HepG2 (cell line): ENCODE measurements at regions not wholly inside any gene's neighbourhood (a gene's known extent, or its start where the extent isn't known, plus 50 kb on each side); places are given as distances from the start of the nearest gene placed in this dataset.

Experiments used
- ASH2L ChIP-seq: fragments of 300-600, 200-600 bp; sonication (generic); IDR thresholded peaks from 2 replicates; pipeline ENCODE4 v1.7.0; 2017; ENCODE audit warnings: low read depth, mild to moderate bottlenecking, moderate library complexity, mixed read lengths, low read length; ENCODE audit not compliant: insufficient read length
- ELF3 ChIP-seq: IDR thresholded peaks from 2 replicates; pipeline ENCODE4 v1.6.1; 2016; ENCODE audit warnings: missing genetic modification reagents, missing compliant biosample characterization
- ESRRA ChIP-seq: sonication (generic); formaldehyde crosslinking; IDR thresholded peaks from 2 replicates; pipeline ENCODE4 v1.5.1; 2020; ENCODE audit warnings: mild to moderate bottlenecking, low read depth, missing genetic modification reagents
- FOXA3 ChIP-seq: IDR thresholded peaks from 2 replicates; pipeline ENCODE4 v1.6.1; 2016; ENCODE audit warnings: missing genetic modification reagents, missing compliant biosample characterization
- GABPA ChIP-seq, 2 experiments: IDR thresholded peaks; 2 replicates each; pipeline ENCODE4 v1.6.1; 2011 to 2016; ENCODE audit warnings: low read depth in 2 of 2, low read length in 1 of 2, missing biosample characterization in 1 of 2, missing genetic modification characterization in 1 of 2
- HINFP ChIP-seq: sonication (generic); formaldehyde crosslinking; IDR thresholded peaks from 2 replicates; pipeline ENCODE4 v1.4.0; 2020; ENCODE audit warnings: low read depth, mild to moderate bottlenecking, missing genetic modification reagents
- HOXD1 ChIP-seq: sonication (generic); formaldehyde crosslinking; IDR thresholded peaks from 2 replicates; pipeline ENCODE4 v1.5.0; 2020; ENCODE audit warnings: missing genetic modification reagents
- MED1 ChIP-seq: sonication (generic); formaldehyde crosslinking; IDR thresholded peaks from 2 replicates; pipeline ENCODE4 v1.4.0; 2020; ENCODE audit warnings: missing genetic modification reagents
- MEF2D ChIP-seq: sonication (generic); formaldehyde crosslinking; IDR thresholded peaks from 2 replicates; pipeline ENCODE4 v1.5.1; 2020; ENCODE audit warnings: mild to moderate bottlenecking, missing genetic modification reagents
- MNT ChIP-seq: fragments of 450-650 bp; IDR thresholded peaks from 2 replicates; pipeline ENCODE4 v1.6.1; 2016
- NCOR1 ChIP-seq: fragments of 200-600 bp; sonication (generic); IDR thresholded peaks from 2 replicates; pipeline ENCODE4 v1.7.0; 2017; ENCODE audit warnings: antibody characterized with exemption, low read length, borderline replicate concordance
- NR2F6 ChIP-seq, 2 experiments: IDR thresholded peaks; 2 replicates each; pipeline ENCODE4 v1.6.1; 2016; ENCODE audit warnings: antibody characterized with exemption in 1 of 2, mild to moderate bottlenecking in 1 of 2
- TBL1XR1 ChIP-seq: fragments of 150-350 bp; IDR thresholded peaks from 2 replicates; pipeline ENCODE4 v1.6.1; 2014; ENCODE audit warnings: borderline replicate concordance, low read length; ENCODE audit not compliant: partially characterized antibody
- TFAP4 ChIP-seq: sonication (generic); IDR thresholded peaks from 2 replicates; pipeline ENCODE4 v1.6.1; 2016; ENCODE audit warnings: low read depth, borderline replicate concordance
- YEATS4 ChIP-seq: sonication (generic); formaldehyde crosslinking; IDR thresholded peaks from 2 replicates; pipeline ENCODE4 v1.4.0; 2020; ENCODE audit warnings: missing genetic modification reagents, borderline replicate concordance
- ZBTB42 ChIP-seq: sonication (generic); formaldehyde crosslinking; IDR thresholded peaks from 2 replicates; pipeline ENCODE4 v1.5.0; 2020; ENCODE audit warnings: mild to moderate bottlenecking, missing genetic modification reagents
- ZKSCAN8 ChIP-seq: IDR thresholded peaks from 2 replicates; pipeline ENCODE4 v1.6.1; 2016; ENCODE audit warnings: borderline replicate concordance, missing genetic modification reagents, missing compliant biosample characterization
- ZMYM4 ChIP-seq: sonication (generic); formaldehyde crosslinking; IDR thresholded peaks from 2 replicates; pipeline ENCODE4 v1.8.1; 2023; ENCODE audit warnings: mild to moderate bottlenecking, missing genetic modification reagents
- ZNF331 ChIP-seq: sonication (generic); formaldehyde crosslinking; IDR thresholded peaks from 2 replicates; pipeline ENCODE4 v1.4.0; 2020; ENCODE audit warnings: missing genetic modification reagents
- ZNF430 ChIP-seq: sonication (generic); formaldehyde crosslinking; IDR thresholded peaks from 2 replicates; pipeline ENCODE4 v1.9.0; 2021; ENCODE audit warnings: mild to moderate bottlenecking, missing genetic modification reagents
- ZNF589 ChIP-seq: sonication (generic); formaldehyde crosslinking; conservative IDR thresholded peaks from 2 replicates; pipeline ENCODE4 v1.8.0; 2022; ENCODE audit warnings: mild to moderate bottlenecking, moderate library complexity, missing genetic modification reagents
- TF ChIP-seq, protein P1 (sequence below): sonication (generic); formaldehyde crosslinking; IDR thresholded peaks from 2 replicates; pipeline ENCODE4 v1.9.0; 2021; ENCODE audit warnings: missing genetic modification reagents, mild to moderate bottlenecking, borderline replicate concordance
- TF ChIP-seq, protein P2 (sequence below): sonication (generic); formaldehyde crosslinking; IDR thresholded peaks from 2 replicates; pipeline ENCODE4 v1.5.0; 2020; ENCODE audit warnings: missing genetic modification reagents

DNA sequence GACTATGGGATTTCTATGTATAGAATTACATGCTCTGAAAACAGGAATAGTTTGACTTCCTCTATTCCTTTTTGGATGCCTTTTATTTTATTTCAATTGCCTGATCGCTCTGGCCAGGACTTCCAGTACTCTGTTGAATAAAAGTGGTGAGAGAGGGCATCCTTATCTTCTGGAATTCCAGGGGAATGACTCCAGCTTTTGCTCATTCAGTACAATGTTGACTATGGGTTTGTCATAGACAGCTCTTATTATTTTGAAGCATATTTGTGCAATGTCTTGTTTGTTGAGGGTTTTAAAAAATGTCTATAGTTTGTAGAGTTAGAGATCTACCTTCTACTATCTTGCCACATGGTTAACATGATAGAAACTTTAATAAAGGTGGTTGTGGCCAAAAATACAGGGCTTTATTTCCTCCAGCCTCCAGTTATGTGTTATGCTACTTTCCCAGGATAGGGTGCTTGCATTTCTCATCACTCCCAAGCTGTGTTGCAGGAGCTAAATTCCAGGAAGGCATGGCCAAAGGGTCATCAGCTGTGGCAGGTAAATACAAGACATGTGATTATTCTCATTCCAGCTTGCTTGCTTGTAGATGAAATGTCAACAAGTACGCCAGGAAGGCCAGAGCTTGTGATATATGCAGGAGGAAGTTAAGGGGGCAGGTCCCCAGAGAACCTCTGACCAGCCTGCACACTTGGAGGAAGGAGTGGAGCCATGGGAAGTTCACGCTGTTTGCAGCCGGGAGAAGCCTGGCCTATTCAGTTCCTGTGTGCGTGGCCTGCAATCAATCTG, 142.4 kb upstream of the CPXCR1 start (continued):
- peak; percentile 100 for TF ChIP-seq TFAP4
- 0 out of 2 replicates have a peak, but pooled peaks have one; percentile 66 for TF ChIP-seq HOXD1 (CRISPR knock-in tag)
- TF ChIP-seq NCOR1 = peak; percentile 54; the same call in 1 of the 2 replicates
- TF ChIP-seq MEF2D (CRISPR knock-in tag) = peak; percentile 88
- no peak for TF ChIP-seq HINFP
- TF ChIP-seq MNT = peak; percentile 86
- TF ChIP-seq ASH2L = peak; percentile 85
- no peak; the same call in 1 of the 2 replicates for TF ChIP-seq ZNF430 (CRISPR knock-in tag)
- TF ChIP-seq TBL1XR1 = peak; percentile 67
- TF ChIP-seq ZMYM4 (CRISPR knock-in tag) = peak; percentile 98
- peak; percentile 91 for TF ChIP-seq NR2F6 (IDR thresholded peaks at IDR 0.05)
- peak; percentile 86 for TF ChIP-seq NR2F6 (CRISPR knock-in tag; IDR thresholded peaks at IDR 0.05)
- TF ChIP-seq, protein P1, sequence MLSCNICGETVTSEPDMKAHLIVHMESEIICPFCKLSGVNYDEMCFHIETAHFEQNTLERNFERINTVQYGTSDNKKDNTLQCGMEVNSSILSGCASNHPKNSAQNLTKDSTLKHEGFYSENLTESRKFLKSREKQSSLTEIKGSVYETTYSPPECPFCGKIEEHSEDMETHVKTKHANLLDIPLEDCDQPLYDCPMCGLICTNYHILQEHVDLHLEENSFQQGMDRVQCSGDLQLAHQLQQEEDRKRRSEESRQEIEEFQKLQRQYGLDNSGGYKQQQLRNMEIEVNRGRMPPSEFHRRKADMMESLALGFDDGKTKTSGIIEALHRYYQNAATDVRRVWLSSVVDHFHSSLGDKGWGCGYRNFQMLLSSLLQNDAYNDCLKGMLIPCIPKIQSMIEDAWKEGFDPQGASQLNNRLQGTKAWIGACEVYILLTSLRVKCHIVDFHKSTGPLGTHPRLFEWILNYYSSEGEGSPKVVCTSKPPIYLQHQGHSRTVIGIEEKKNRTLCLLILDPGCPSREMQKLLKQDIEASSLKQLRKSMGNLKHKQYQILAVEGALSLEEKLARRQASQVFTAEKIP = no peak
- TF ChIP-seq YEATS4 (CRISPR knock-in tag) = 0 out of 2 replicates have a peak, but pooled peaks have one; percentile 39
- peak; percentile 99 for TF ChIP-seq MED1 (CRISPR knock-in tag)
- peak; percentile 80 for TF ChIP-seq ZKSCAN8 (CRISPR knock-in tag)
- TF ChIP-seq ZNF589 (CRISPR knock-in tag) = no peak
- TF ChIP-seq ZNF331 (CRISPR knock-in tag) = peak; percentile 73
- TF ChIP-seq GABPA (IDR thresholded peaks at IDR 0.05; ENCODE audit: low read depth, low read length) = no peak
- TF ChIP-seq GABPA (CRISPR knock-in tag; IDR thresholded peaks at IDR 0.05; ENCODE audit: low read depth) = peak; percentile 67; the same call in 1 of the 2 replicates
- no peak for TF ChIP-seq ZBTB42 (CRISPR knock-in tag)
- peak; percentile 97 for TF ChIP-seq FOXA3 (CRISPR knock-in tag)
- TF ChIP-seq ELF3 (CRISPR knock-in tag) = peak; percentile 93
- peak; percentile 26; the same call in 1 of the 2 replicates for TF ChIP-seq ESRRA (CRISPR knock-in tag)
- TF ChIP-seq, protein P2, sequence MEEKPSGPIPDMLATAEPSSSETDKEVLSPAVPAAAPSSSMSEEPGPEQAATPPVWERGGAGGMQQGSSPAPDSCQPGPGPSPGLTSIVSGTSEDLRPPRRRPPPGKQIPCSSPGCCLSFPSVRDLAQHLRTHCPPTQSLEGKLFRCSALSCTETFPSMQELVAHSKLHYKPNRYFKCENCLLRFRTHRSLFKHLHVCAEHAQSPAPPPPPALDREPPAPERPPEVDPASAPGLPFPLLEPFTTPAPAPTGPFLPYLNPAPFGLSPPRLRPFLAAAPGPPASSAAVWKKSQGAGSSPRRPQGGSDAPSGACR (CRISPR knock-in tag) = peak; percentile 90; the same call in 1 of the 2 replicates
